Testis (tissue), 2 donors: ENCODE measurements at regions not wholly inside any gene's neighbourhood (a gene's known extent, or its start where the extent isn't known, plus 50 kb on each side); places are given as distances from the start of the nearest gene placed in this dataset.
A peak's percentile ranks its signal among the peaks of the same experiment; 100 is the strongest.

Source experiments
- DNase-seq: peaks from one replicate; pipeline ENCODE4 v3.0.0-alpha.2; 2019
- H3K27ac ChIP-seq, 2 donors: fragments of 200-600 bp; sonication (generic); one replicate each; pipeline ENCODE4 v1.5.1; 2019
- H3K27me3 ChIP-seq: fragments of 200-600 bp; sonication (generic); one replicate; pipeline ENCODE4 v1.5.1; 2019
- H3K36me3 ChIP-seq: fragments of 200-600 bp; sonication (generic); one replicate; pipeline ENCODE4 v1.5.1; 2017; ENCODE audit warnings: low read depth; ENCODE audit errors: missing control alignments
- H3K4me1 ChIP-seq: fragments of 200-600 bp; sonication (generic); one replicate; pipeline ENCODE4 v1.5.1; 2019
- H3K4me3 ChIP-seq, 2 donors: fragments of 200-600 bp; sonication (generic); one replicate each; pipeline ENCODE4 v1.5.1; 2017 to 2019
- H3K9me3 ChIP-seq: fragments of 200-600 bp; sonication (generic); one replicate; pipeline ENCODE4 v1.5.1; 2017
- CTCF ChIP-seq, 3 experiments: fragments of 450-650 bp in 2 of 3; fragments of 200-600 bp in 1 of 3; sonication (generic) in 1 of 3; IDR thresholded peaks; one replicate each; pipeline ENCODE4 v1.5.1; 2016 to 2019; ENCODE audit warnings: antibody characterized with exemption in 3 of 3, mild to moderate bottlenecking in 2 of 3, moderate library complexity in 1 of 3
- POLR2A ChIP-seq: fragments of 450-650 bp; IDR thresholded peaks from one replicate; pipeline ENCODE4 v1.6.1; 2017; ENCODE audit warnings: antibody characterized with exemption, mild to moderate bottlenecking, moderate library complexity
- WGBS, 2 donors: methylation state at CpG; one replicate each; pipeline ENCODE4 v1.1.5; 2018; 5-methylcytosine and 5-hydroxymethylcytosine counted together
- intact Hi-C: fragments of 100-400 bp; cut with DNase I; formaldehyde crosslinking; loops from one replicate; pipeline ENCODE4 v1.15.1; 2023; ENCODE audit warnings: low total_unique reads

DNA sequence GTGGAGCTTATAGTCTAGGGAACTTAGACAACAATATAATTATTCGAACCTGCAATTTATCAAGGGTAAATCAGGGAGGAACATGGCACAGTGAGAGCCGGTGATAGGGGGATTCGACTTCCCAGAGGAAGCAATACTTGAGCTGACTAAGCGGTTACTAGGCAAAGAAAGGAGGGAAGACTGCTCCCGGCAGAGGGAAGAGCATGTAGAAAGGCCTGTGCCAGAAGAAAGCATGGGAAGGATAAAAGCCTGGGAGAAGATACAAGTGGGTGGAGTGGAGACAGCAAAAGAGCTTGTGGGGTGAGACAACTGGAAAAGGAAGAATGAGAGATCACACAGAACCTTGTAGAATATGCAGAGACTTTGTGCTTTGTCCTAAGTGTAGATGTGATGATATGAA is 93.3 kb downstream of the MARCHF4 start:
- H3K36me3 ChIP-seq, result no peaks in the 10 kb centered on the region
- H3K27ac ChIP-seq, result peak overlapping the region in 1 of 2 donors; percentile 30
- intact Hi-C loops, result no loop called here
- no peaks in the 10 kb centered on the region for H3K4me1 ChIP-seq
- H3K27me3 ChIP-seq, result no peaks in the 10 kb centered on the region
- DNase-seq, result no peak
- H3K4me3 ChIP-seq, result no peak overlapping the region
- TF ChIP-seq POLR2A (no peak), CTCF (IDR thresholded peaks at IDR 0.05) (no peak)
- H3K9me3 ChIP-seq, result no peaks in the 10 kb centered on the region
- WGBS, 2 donors, result 65 to 67% methylated on average over 5 of the region's 5 CpGs

GRCh38 chr2:216275890-216276289 is 96.4 kb downstream of the MARCHF4 start:
- Histone ChIP-seq H3K27ac (no peak overlapping the region), H3K9me3 (no peaks in the 10 kb centered on the region), H3K27me3 (no peaks in the 10 kb centered on the region), H3K4me3 (no peak overlapping the region), H3K4me1 (no peaks in the 10 kb centered on the region), H3K36me3 (no peaks in the 10 kb centered on the region)
- WGBS, 2 donors, result 85 to 87% methylated on average over 2 of the region's 2 CpGs
- intact Hi-C loops, result no loop called here
- TF ChIP-seq POLR2A, result no peak
- no peak for TF ChIP-seq CTCF (IDR thresholded peaks at IDR 0.05)
- no peak for DNase-seq

DNA sequence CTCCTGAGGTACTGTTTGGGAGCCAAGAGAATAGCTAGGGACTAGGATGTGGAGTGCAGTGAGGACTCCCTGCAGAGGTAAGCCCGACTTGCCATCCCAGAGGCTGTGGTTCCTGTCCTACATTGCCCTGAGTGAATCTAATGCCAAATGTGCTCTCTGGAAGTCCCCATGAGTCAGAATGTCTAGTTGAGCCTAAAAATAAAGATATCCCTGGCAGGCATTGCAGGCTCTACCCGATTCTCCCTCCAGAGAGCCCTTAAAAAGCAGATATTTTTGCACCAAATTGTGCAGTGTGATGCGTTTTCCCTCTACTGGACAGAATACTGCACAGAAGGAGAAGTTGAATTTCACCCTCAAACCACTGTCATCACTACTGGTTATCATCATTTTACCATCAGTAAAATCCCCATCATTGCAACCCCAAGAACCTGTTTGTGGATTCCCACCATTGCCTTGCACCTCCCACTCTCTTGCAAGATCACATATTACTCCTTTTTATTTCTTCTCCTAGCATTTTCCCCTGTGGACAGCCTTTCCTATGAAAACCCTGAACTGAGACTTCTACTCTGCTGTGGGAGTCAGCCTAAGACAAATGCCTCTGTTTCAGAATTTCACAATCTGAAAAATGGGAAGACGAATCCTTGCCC is 98.0 kb downstream of the MARCHF4 start:
- WGBS, 2 donors, result 54 to 64% methylated on average over 4 of the region's 4 CpGs
- Histone ChIP-seq H3K27ac (no peak overlapping the region), H3K36me3 (no peaks in the 10 kb centered on the region), H3K27me3 (no peaks in the 10 kb centered on the region), H3K9me3 (no peaks in the 10 kb centered on the region), H3K4me3 (no peak overlapping the region), H3K4me1 (no peaks in the 10 kb centered on the region)
- TF ChIP-seq POLR2A, result no peak
- no peak for DNase-seq
- intact Hi-C loops, result no loop called here

DNA sequence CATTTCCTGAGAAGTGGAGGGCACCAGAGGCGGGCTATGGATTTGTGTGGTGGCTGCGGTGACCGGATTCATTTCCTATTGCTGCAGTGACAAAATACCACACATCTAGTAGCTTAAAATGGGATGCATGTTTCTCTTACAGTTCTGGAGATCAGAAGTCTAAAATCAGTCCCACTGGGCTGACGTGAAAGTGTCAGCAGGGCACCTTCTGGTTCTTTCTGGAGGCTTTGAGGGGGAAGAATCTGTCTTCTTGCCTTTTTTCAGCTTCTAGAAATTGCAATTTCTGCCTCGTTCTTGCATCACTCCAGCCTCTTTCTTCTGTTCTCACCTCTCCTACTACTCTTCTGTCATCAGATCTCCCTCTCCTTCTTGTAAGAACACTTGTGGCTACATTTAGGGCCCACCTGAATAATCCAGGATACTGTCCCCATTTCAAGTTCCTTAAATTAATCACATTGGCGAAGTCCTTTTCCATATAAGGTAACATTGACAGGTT is 111.2 kb downstream of the MARCHF4 start:
- Histone ChIP-seq H3K36me3 (no peaks in the 10 kb centered on the region), H3K27ac (no peak overlapping the region), H3K9me3 (no peaks in the 10 kb centered on the region), H3K27me3 (no peaks in the 10 kb centered on the region), H3K4me1 (no peaks in the 10 kb centered on the region), H3K4me3 (no peak overlapping the region)
- 93 to 96% methylated on average over 6 of the region's 6 CpGs for WGBS, 2 donors
- TF ChIP-seq POLR2A (no peak), CTCF (IDR thresholded peaks at IDR 0.05) (no peak)
- DNase-seq, result no peak
- intact Hi-C loops, result no loop called here

- no peak for DNase-seq
- WGBS, 2 donors, result 91 to 97% methylated on average over 4 of the region's 4 CpGs
- Histone ChIP-seq H3K9me3 (no peaks in the 10 kb centered on the region), H3K4me3 (no peak overlapping the region), H3K4me1 (no peaks in the 10 kb centered on the region), H3K36me3 (no peaks in the 10 kb centered on the region), H3K27me3 (no peaks in the 10 kb centered on the region), H3K27ac (no peak overlapping the region)
- no peak for TF ChIP-seq POLR2A
- no peak for TF ChIP-seq CTCF (IDR thresholded peaks at IDR 0.05)
- intact Hi-C loops, result no loop called here
Measured at GRCh38 chr2:216260629-216261028, 111.7 kb downstream of the MARCHF4 start.
